H9 (cell line): ENCODE measurements at regions not wholly inside any gene's neighbourhood (a gene's known extent, or its start where the extent isn't known, plus 50 kb on each side); places are given as distances from the start of the nearest gene placed in this dataset.

Experiments used
- DNase-seq: peaks from one replicate; pipeline ENCODE4 v3.0.0-alpha.2; 2017
- H2AFZ ChIP-seq: one replicate; pipeline ENCODE4 v1.6.1; 2013; ENCODE audit warnings: mild to moderate bottlenecking, low read length, control low read depth, moderate library complexity
- H2AK5ac ChIP-seq: 2 replicates; pipeline ENCODE4 v1.6.1; 2013; ENCODE audit warnings: low read length, control low read depth, mixed read lengths; ENCODE audit not compliant: insufficient read length
- H2BK120ac ChIP-seq: one replicate; pipeline ENCODE4 v1.6.1; 2013; ENCODE audit warnings: low read depth, mild to moderate bottlenecking, low read length, control low read depth, inconsistent platforms; ENCODE audit not compliant: poor library complexity, severe bottlenecking
- H2BK12ac ChIP-seq: 2 replicates; pipeline ENCODE4 v1.6.1; 2013; ENCODE audit warnings: low read length, control low read depth, mixed read lengths, low read depth; ENCODE audit not compliant: insufficient read length
- H2BK15ac ChIP-seq: 2 replicates; pipeline ENCODE4 v1.6.1; 2013; ENCODE audit warnings: low read depth, low read length, control low read depth
- H2BK20ac ChIP-seq: one replicate; pipeline ENCODE4 v1.6.1; 2013; ENCODE audit warnings: low read depth, mild to moderate bottlenecking, low read length, control low read depth, inconsistent platforms; ENCODE audit not compliant: poor library complexity, severe bottlenecking
- H2BK5ac ChIP-seq: 2 replicates; pipeline ENCODE4 v1.6.1; 2013; ENCODE audit warnings: low read length, control low read depth, mixed read lengths; ENCODE audit not compliant: insufficient read length
- H3K14ac ChIP-seq: 2 replicates; pipeline ENCODE4 v1.6.1; 2013; ENCODE audit warnings: low read length, control low read depth; ENCODE audit not compliant: insufficient read depth
- H3K18ac ChIP-seq: 2 replicates; pipeline ENCODE4 v1.6.1; 2013; ENCODE audit warnings: low read depth, mild to moderate bottlenecking, mixed read lengths, low read length, control low read depth; ENCODE audit not compliant: insufficient read length
- H3K23ac ChIP-seq: 2 replicates; pipeline ENCODE4 v1.6.1; 2013; ENCODE audit warnings: low read length, control low read depth, mixed read lengths, low read depth; ENCODE audit not compliant: insufficient read length
- H3K23me2 ChIP-seq: 2 replicates; pipeline ENCODE4 v1.6.1; 2013; ENCODE audit warnings: low read depth, mild to moderate bottlenecking, mixed read lengths, low read length, control low read depth; ENCODE audit not compliant: insufficient read length, poor library complexity, severe bottlenecking
- H3K27ac ChIP-seq: 2 replicates; pipeline ENCODE4 v1.5.1; 2013; ENCODE audit warnings: low read length, control low read depth, mixed read lengths, low read depth; ENCODE audit not compliant: insufficient read length
- H3K27me3 ChIP-seq: 2 replicates; pipeline ENCODE4 v1.6.1; 2013; ENCODE audit warnings: low read length, control low read depth, inconsistent platforms; ENCODE audit not compliant: insufficient read depth
- H3K4ac ChIP-seq: 2 replicates; pipeline ENCODE4 v1.6.1; 2013; ENCODE audit warnings: low read depth, mild to moderate bottlenecking, control low read depth, inconsistent platforms, low read length, moderate library complexity
- H3K4me1 ChIP-seq: 2 replicates; pipeline ENCODE4 v1.6.1; 2013; ENCODE audit warnings: low read length, control low read depth, inconsistent platforms; ENCODE audit not compliant: insufficient read depth
- H3K4me2 ChIP-seq: 2 replicates; pipeline ENCODE4 v1.6.1; 2013; ENCODE audit warnings: low read length, control low read depth, mixed read lengths; ENCODE audit not compliant: insufficient read length, insufficient read depth
- H3K56ac ChIP-seq: 2 replicates; pipeline ENCODE4 v1.6.1; 2013; ENCODE audit warnings: low read depth, mild to moderate bottlenecking, mixed read lengths, low read length, control low read depth; ENCODE audit not compliant: insufficient read length
- H3K79me1 ChIP-seq: 2 replicates; pipeline ENCODE4 v1.6.1; 2013; ENCODE audit warnings: low read depth, mild to moderate bottlenecking, moderate library complexity, low read length, control low read depth, inconsistent platforms; ENCODE audit not compliant: insufficient read depth, poor library complexity, severe bottlenecking
- H3K79me2 ChIP-seq: 2 replicates; pipeline ENCODE4 v1.6.1; 2013; ENCODE audit warnings: low read length, control low read depth, inconsistent platforms; ENCODE audit not compliant: insufficient read depth
- H3K9ac ChIP-seq: 2 replicates; pipeline ENCODE4 v1.6.1; 2013; ENCODE audit warnings: low read length, control low read depth, mixed read lengths; ENCODE audit not compliant: insufficient read length; ENCODE audit errors: extremely low read depth
- H3K9me3 ChIP-seq: one replicate; pipeline ENCODE4 v1.6.1; 2013; ENCODE audit warnings: low read depth, low read length, inconsistent platforms; ENCODE audit not compliant: control insufficient read depth
- H3T11ph ChIP-seq: one replicate; pipeline ENCODE4 v1.6.1; 2013; ENCODE audit warnings: mild to moderate bottlenecking, low read length, control low read depth, inconsistent platforms
- H4K20me1 ChIP-seq: one replicate; pipeline ENCODE4 v1.6.1; 2013; ENCODE audit not compliant: control insufficient read depth, insufficient read length, insufficient read depth
- H4K5ac ChIP-seq: 2 replicates; pipeline ENCODE4 v1.6.1; 2013; ENCODE audit warnings: low read depth, mild to moderate bottlenecking, mixed read lengths, low read length, control low read depth; ENCODE audit not compliant: insufficient read length
- H4K8ac ChIP-seq: replicated peaks from 2 replicates; pipeline ENCODE4 v1.6.1; 2013; ENCODE audit warnings: low read length, control low read depth, mixed read lengths, low read depth; ENCODE audit not compliant: insufficient read length
- H4K91ac ChIP-seq: 2 replicates; pipeline ENCODE4 v1.6.1; 2013; ENCODE audit warnings: low read depth, mild to moderate bottlenecking, moderate library complexity, mixed read lengths, low read length, control low read depth; ENCODE audit not compliant: insufficient read length
- H3K27ac Mint-ChIP-seq, 3 experiments: 2 replicates in 2 of 3; 3 replicates in 1 of 3; pipeline ENCODE4 v1.8.0; 2020 to 2021; ENCODE audit warnings: mixed read lengths in 3 of 3, mild to moderate bottlenecking in 1 of 3, moderate library complexity in 1 of 3
- H3K27me3 Mint-ChIP-seq: 2 replicates; pipeline ENCODE4 v1.8.0; 2021; ENCODE audit warnings: low read depth, mild to moderate bottlenecking, moderate library complexity, mixed read lengths
- H3K36me3 Mint-ChIP-seq, 3 experiments: 2 replicates in 2 of 3; 3 replicates in 1 of 3; pipeline ENCODE4 v1.8.0; 2020 to 2021; ENCODE audit warnings: low read depth in 3 of 3, mixed read lengths in 3 of 3; ENCODE audit not compliant: insufficient read depth in 1 of 3
- H3K4me1 Mint-ChIP-seq, 2 experiments: 2 replicates each; pipeline ENCODE4 v1.8.0; 2020; ENCODE audit warnings: mixed read lengths in 2 of 2
- H3K4me3 Mint-ChIP-seq, 2 experiments: 2 replicates in 1 of 2; 3 replicates in 1 of 2; pipeline ENCODE4 v1.8.0; 2020 to 2021; ENCODE audit warnings: mild to moderate bottlenecking in 2 of 2, mixed read lengths in 2 of 2, moderate library complexity in 1 of 2
- H3K9me3 Mint-ChIP-seq, 2 experiments: 2 replicates in 1 of 2; 3 replicates in 1 of 2; pipeline ENCODE4 v1.8.0; 2020; ENCODE audit warnings: mild to moderate bottlenecking in 2 of 2, mixed read lengths in 2 of 2, moderate library complexity in 1 of 2
- WGBS: extraction: QIAGEN DNeasy Blood & Tissue Kit; methylation state at CpG from one replicate; pipeline ENCODE4 v1.1.7; 2013; ENCODE audit warnings: missing lambda C conversion rate, low lambda C conversion rate, mixed read lengths; ENCODE audit not compliant: insufficient read length; ENCODE audit errors: extremely low coverage; 5-methylcytosine and 5-hydroxymethylcytosine counted together
- TF ChIP-seq, protein P1 (sequence below): fragments of 200-600 bp; sonication (generic); conservative IDR thresholded peaks from 3 replicates; pipeline ENCODE4 v1.8.0; 2021; ENCODE audit warnings: antibody characterized with exemption, mild to moderate bottlenecking

DNA sequence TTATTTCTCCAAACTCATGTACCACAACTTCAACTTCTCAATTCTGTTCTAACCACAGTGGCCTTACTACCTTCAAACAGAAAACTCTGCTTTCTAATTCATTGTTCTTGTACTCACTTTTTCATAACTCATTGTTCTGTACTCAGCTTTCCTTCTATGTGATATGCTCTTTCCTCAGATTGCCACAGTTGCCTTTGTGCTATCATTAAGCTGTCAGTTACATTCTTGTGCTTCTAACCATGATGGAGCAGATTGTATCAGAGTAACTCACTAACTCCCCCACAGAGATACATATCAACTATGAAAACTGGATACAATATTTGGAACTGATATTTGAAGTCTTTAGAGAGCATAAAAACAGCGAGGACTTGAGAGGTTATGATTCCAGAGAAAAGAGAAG lies 1213.7 kb downstream of the KCNT2 start:
- no peaks in the 10 kb centered on the region for H3K23me2 ChIP-seq
- no CpG with 5 or more reads among the region's 1 CpG for WGBS

More for the DNA sequence above, 1213.7 kb downstream of the KCNT2 start:
- Mint-ChIP-seq H3K4me3 (no peak overlapping the region), H3K4me1 (peaks cover 4 to 9% of the 10 kb centered on the region in 2 experiments), H3K36me3 (no peaks in the 10 kb centered on the region), H3K27ac (no peak overlapping the region), H3K27me3 (no peaks in the 10 kb centered on the region), H3K9me3 (no peaks in the 10 kb centered on the region)
- H3K4me2 ChIP-seq: no peak overlapping the region
- H3K9me3 ChIP-seq: no peaks in the 10 kb centered on the region
- H3K23ac ChIP-seq: no peak overlapping the region
- no peaks in the 10 kb centered on the region for H3K79me2 ChIP-seq
- no peak overlapping the region for H2BK5ac ChIP-seq
- no peak for DNase-seq
- H3K27ac ChIP-seq: no peak overlapping the region
- no peak overlapping the region for H2AFZ ChIP-seq
- H4K5ac ChIP-seq: no peak overlapping the region
- H3T11ph ChIP-seq: no peak overlapping the region
- H2BK20ac ChIP-seq: no peak overlapping the region
- no peak overlapping the region for H3K4ac ChIP-seq
- H3K14ac ChIP-seq: no peak overlapping the region
- H3K18ac ChIP-seq: no peak overlapping the region
- H3K56ac ChIP-seq: no peak overlapping the region
- no peak overlapping the region for H2BK120ac ChIP-seq
- H2BK12ac ChIP-seq: no peak overlapping the region
- H3K9ac ChIP-seq: no peak overlapping the region
- H4K20me1 ChIP-seq: no peaks in the 10 kb centered on the region
- H2AK5ac ChIP-seq: no peak overlapping the region
- no peaks in the 10 kb centered on the region for H3K79me1 ChIP-seq
- no peaks in the 10 kb centered on the region for H3K27me3 ChIP-seq
- TF ChIP-seq, protein P1, sequence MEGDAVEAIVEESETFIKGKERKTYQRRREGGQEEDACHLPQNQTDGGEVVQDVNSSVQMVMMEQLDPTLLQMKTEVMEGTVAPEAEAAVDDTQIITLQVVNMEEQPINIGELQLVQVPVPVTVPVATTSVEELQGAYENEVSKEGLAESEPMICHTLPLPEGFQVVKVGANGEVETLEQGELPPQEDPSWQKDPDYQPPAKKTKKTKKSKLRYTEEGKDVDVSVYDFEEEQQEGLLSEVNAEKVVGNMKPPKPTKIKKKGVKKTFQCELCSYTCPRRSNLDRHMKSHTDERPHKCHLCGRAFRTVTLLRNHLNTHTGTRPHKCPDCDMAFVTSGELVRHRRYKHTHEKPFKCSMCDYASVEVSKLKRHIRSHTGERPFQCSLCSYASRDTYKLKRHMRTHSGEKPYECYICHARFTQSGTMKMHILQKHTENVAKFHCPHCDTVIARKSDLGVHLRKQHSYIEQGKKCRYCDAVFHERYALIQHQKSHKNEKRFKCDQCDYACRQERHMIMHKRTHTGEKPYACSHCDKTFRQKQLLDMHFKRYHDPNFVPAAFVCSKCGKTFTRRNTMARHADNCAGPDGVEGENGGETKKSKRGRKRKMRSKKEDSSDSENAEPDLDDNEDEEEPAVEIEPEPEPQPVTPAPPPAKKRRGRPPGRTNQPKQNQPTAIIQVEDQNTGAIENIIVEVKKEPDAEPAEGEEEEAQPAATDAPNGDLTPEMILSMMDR: no peak
- H4K8ac ChIP-seq: no peak overlapping the region
- H2BK15ac ChIP-seq: no peak overlapping the region
- no peak overlapping the region for H4K91ac ChIP-seq
- H3K4me1 ChIP-seq: no peaks in the 10 kb centered on the region
